HuH-7 (cell line): ENCODE measurements at regions not wholly inside any gene's neighbourhood (a gene's known extent, or its start where the extent isn't known, plus 50 kb on each side); places are given as distances from the start of the nearest gene placed in this dataset.
"Not testable (repeated sequence)": the region's sequence is repeated elsewhere in the genome, so short reads cannot be mapped to it uniquely, and the experiment has no call there.

ENCODE experiments used
- DNase-seq: peaks from one replicate; pipeline ENCODE4 v3.0.0; 2011; ENCODE audit warnings: low spot score

- no peak for DNase-seq
Observed at GRCh38 chr12:24668563-24668962, 280.3 kb downstream of the BCAT1 start.

GRCh38 chr12:24664161-24664880, 284.6 kb downstream of the BCAT1 start:
- no peak for DNase-seq

- peak; percentile 32 for DNase-seq
Observed at GRCh38 chr12:24661657-24662096, 287.2 kb downstream of the BCAT1 start.

- no peak for DNase-seq
Observed at GRCh38 chr12:24659016-24659415, 289.9 kb downstream of the BCAT1 start.

- DNase-seq = not testable (repeated sequence)
Observed at GRCh38 chr12:24654344-24654743, 294.6 kb downstream of the BCAT1 start.

- DNase-seq = peak; percentile 23
Observed at GRCh38 chr12:24649634-24650033, 299.3 kb downstream of the BCAT1 start.

- DNase-seq = no peak
Observed at GRCh38 chr12:24649209-24649608, 299.7 kb downstream of the BCAT1 start.

GRCh38 chr12:24645254-24645653, 303.6 kb downstream of the BCAT1 start:
- no peak for DNase-seq

- DNase-seq = no peak
Observed at GRCh38 chr12:24643120-24644119, 305.5 kb downstream of the BCAT1 start.

- no peak for DNase-seq
Observed at GRCh38 chr12:24639641-24640040, 309.3 kb downstream of the BCAT1 start.

- no peak for DNase-seq
Observed at GRCh38 chr12:24632466-24632865, 316.4 kb downstream of the BCAT1 start.

- DNase-seq = no peak
Observed at GRCh38 chr12:24631676-24632426, 317.1 kb downstream of the BCAT1 start.

GRCh38 chr12:24630856-24631255, 318.0 kb downstream of the BCAT1 start:
- DNase-seq = no peak

GRCh38 chr12:24630446-24630845, 318.5 kb downstream of the BCAT1 start:
- DNase-seq = no peak

GRCh38 chr12:24625103-24625502, 323.8 kb downstream of the BCAT1 start:
- DNase-seq = no peak

- not testable (repeated sequence) for DNase-seq
Observed at GRCh38 chr12:24619954-24620353, 328.9 kb downstream of the BCAT1 start.

- no peak for DNase-seq
Observed at GRCh38 chr12:24617471-24617870, 331.4 kb downstream of the BCAT1 start.

- no peak for DNase-seq
Observed at GRCh38 chr12:24615967-24616411, 332.9 kb downstream of the BCAT1 start.

GRCh38 chr12:24608637-24609285, 340.1 kb downstream of the BCAT1 start:
- no peak for DNase-seq

GRCh38 chr12:24608108-24608507, 340.8 kb downstream of the BCAT1 start:
- DNase-seq = no peak

GRCh38 chr12:24605916-24606315, 343.0 kb downstream of the BCAT1 start:
- DNase-seq = no peak

GRCh38 chr12:24605466-24605865, 343.4 kb downstream of the BCAT1 start:
- no peak for DNase-seq
